Ascending aorta (tissue), 2 donors: ENCODE measurements at regions not wholly inside any gene's neighbourhood (a gene's known extent, or its start where the extent isn't known, plus 50 kb on each side); places are given as distances from the start of the nearest gene placed in this dataset.

Experiments
- DNase-seq, 2 donors: peaks; one replicate each; pipeline ENCODE4 v3.0.0-alpha.2; 2019; ENCODE audit warnings: low spot score in 2 of 2
- H3K27ac ChIP-seq, 2 donors: fragments of 200-600 bp; sonication (generic); one replicate each; pipeline ENCODE4 v1.5.1; 2016 to 2017; ENCODE audit warnings: mild to moderate bottlenecking in 1 of 2
- H3K27me3 ChIP-seq: fragments of 200-600 bp; sonication (generic); one replicate; pipeline ENCODE4 v1.5.1; 2017
- H3K36me3 ChIP-seq, 2 donors: fragments of 200-600 bp; sonication (generic); one replicate each; pipeline ENCODE4 v1.5.1; 2016
- H3K4me1 ChIP-seq, 2 donors: fragments of 200-600 bp; sonication (generic); one replicate each; pipeline ENCODE4 v1.5.1; 2016 to 2017; ENCODE audit warnings: mild to moderate bottlenecking in 1 of 2
- H3K4me3 ChIP-seq, 2 donors: fragments of 200-600 bp; sonication (generic); one replicate each; pipeline ENCODE4 v1.5.1; 2016 to 2017; ENCODE audit warnings: mild to moderate bottlenecking in 1 of 2
- H3K9me3 ChIP-seq, 2 donors: fragments of 200-600 bp; sonication (generic); one replicate each; pipeline ENCODE4 v1.5.1; 2016
- intact Hi-C: fragments of 100-400 bp; cut with DNase I; formaldehyde crosslinking; loops from one replicate; pipeline ENCODE4 v1.15.1; 2023
- TF ChIP-seq, protein P1 (sequence below), 3 experiments: fragments of 200-600 bp in 2 of 3; fragments of 450-650 bp in 1 of 3; sonication (generic) in 2 of 3; IDR thresholded peaks; one replicate each; pipeline ENCODE4 v1.5.1; 2016 to 2019; ENCODE audit warnings: antibody characterized with exemption in 3 of 3, mild to moderate bottlenecking in 1 of 3, moderate library complexity in 1 of 3

DNA sequence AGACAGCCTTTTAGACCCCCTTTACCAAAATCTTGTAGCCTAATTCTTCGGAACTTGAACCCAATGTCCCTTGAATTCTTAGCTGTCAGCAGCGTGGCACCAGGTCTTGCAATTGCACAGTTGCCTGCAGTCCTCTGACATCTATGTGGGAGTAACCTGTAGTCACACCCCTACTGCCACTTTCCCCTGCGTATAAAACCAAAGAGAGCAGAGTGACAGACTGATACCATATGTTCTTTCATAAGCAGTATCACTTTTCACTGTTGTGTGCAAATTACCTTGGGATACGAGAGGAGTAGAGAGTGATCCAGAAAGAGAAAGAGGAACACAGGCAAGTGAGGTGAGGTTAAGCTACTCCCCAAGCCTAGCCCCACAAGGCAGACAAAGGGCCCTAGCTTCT lies 364.3 kb upstream of the ADAMTSL1 start:
- intact Hi-C loops, result no loop called here
- H3K4me3 ChIP-seq, result no peak overlapping the region

GRCh38 chr9:18111146-18111545 lies 362.8 kb upstream of the ADAMTSL1 start:
- H3K27me3 ChIP-seq, result no peaks in the 10 kb centered on the region
- no peaks in the 10 kb centered on the region for H3K36me3 ChIP-seq
- no peak for DNase-seq
- intact Hi-C loops, result no loop called here
- no peaks in the 10 kb centered on the region for H3K9me3 ChIP-seq
- no peak overlapping the region for H3K4me3 ChIP-seq
- peaks cover 0 to 7% of the 10 kb centered on the region in 2 donors for H3K4me1 ChIP-seq
- TF ChIP-seq, protein P1, sequence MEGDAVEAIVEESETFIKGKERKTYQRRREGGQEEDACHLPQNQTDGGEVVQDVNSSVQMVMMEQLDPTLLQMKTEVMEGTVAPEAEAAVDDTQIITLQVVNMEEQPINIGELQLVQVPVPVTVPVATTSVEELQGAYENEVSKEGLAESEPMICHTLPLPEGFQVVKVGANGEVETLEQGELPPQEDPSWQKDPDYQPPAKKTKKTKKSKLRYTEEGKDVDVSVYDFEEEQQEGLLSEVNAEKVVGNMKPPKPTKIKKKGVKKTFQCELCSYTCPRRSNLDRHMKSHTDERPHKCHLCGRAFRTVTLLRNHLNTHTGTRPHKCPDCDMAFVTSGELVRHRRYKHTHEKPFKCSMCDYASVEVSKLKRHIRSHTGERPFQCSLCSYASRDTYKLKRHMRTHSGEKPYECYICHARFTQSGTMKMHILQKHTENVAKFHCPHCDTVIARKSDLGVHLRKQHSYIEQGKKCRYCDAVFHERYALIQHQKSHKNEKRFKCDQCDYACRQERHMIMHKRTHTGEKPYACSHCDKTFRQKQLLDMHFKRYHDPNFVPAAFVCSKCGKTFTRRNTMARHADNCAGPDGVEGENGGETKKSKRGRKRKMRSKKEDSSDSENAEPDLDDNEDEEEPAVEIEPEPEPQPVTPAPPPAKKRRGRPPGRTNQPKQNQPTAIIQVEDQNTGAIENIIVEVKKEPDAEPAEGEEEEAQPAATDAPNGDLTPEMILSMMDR (IDR thresholded peaks at IDR 0.05), result no peak
- H3K27ac ChIP-seq, result no peak overlapping the region

More for the DNA sequence above, 364.3 kb upstream of the ADAMTSL1 start:
- no peak for DNase-seq
- H3K27ac ChIP-seq, result no peak overlapping the region
- H3K36me3 ChIP-seq, result no peaks in the 10 kb centered on the region
- TF ChIP-seq, protein P1 (IDR thresholded peaks at IDR 0.05), result no peak
- no peaks in the 10 kb centered on the region for H3K27me3 ChIP-seq
- no peaks in the 10 kb centered on the region for H3K9me3 ChIP-seq
- H3K4me1 ChIP-seq, result no peaks in the 10 kb centered on the region

GRCh38 chr9:18114559-18115475 lies 359.1 kb upstream of the ADAMTSL1 start:
- H3K36me3 ChIP-seq, result no peaks in the 10 kb centered on the region
- no peak overlapping the region for H3K4me3 ChIP-seq
- TF ChIP-seq, protein P1 (IDR thresholded peaks at IDR 0.05), result no peak
- no peak overlapping the region for H3K27ac ChIP-seq
- H3K27me3 ChIP-seq, result no peaks in the 10 kb centered on the region
- no peak for DNase-seq
- intact Hi-C loops, result no loop called here
- no peaks in the 10 kb centered on the region for H3K9me3 ChIP-seq
- peaks cover 0 to 7% of the 10 kb centered on the region in 2 donors for H3K4me1 ChIP-seq

- no peaks in the 10 kb centered on the region for H3K9me3 ChIP-seq
- no peaks in the 10 kb centered on the region for H3K36me3 ChIP-seq
- no peak overlapping the region for H3K4me3 ChIP-seq
- intact Hi-C loops, result no loop called here
- no peak overlapping the region for H3K27ac ChIP-seq
- TF ChIP-seq, protein P1 (IDR thresholded peaks at IDR 0.05), result no peak
- H3K4me1 ChIP-seq, result peaks cover 0 to 7% of the 10 kb centered on the region in 2 donors
- no peak for DNase-seq
- H3K27me3 ChIP-seq, result no peaks in the 10 kb centered on the region
Measured at GRCh38 chr9:18118268-18118667, 355.7 kb upstream of the ADAMTSL1 start.

- DNase-seq, result no peak
- intact Hi-C loops, result no loop called here
- Histone ChIP-seq H3K27me3 (no peaks in the 10 kb centered on the region), H3K9me3 (no peaks in the 10 kb centered on the region), H3K27ac (no peak overlapping the region), H3K36me3 (no peaks in the 10 kb centered on the region), H3K4me3 (no peak overlapping the region), H3K4me1 (peaks cover 0 to 6% of the 10 kb centered on the region in 2 donors)
- TF ChIP-seq, protein P1 (IDR thresholded peaks at IDR 0.05), result no peak
Measured at GRCh38 chr9:18122171-18122570, 351.8 kb upstream of the ADAMTSL1 start.
